NCI-H524 (cell line): ENCODE measurements at regions not wholly inside any gene's neighbourhood (a gene's known extent, or its start where the extent isn't known, plus 50 kb on each side); places are given as distances from the start of the nearest gene placed in this dataset.

Experiments
- DNase-seq, 2 experiments: peaks; one replicate each; lab custom pipeline; 2025; lab: John Stamatoyannopoulos, UW

DNA sequence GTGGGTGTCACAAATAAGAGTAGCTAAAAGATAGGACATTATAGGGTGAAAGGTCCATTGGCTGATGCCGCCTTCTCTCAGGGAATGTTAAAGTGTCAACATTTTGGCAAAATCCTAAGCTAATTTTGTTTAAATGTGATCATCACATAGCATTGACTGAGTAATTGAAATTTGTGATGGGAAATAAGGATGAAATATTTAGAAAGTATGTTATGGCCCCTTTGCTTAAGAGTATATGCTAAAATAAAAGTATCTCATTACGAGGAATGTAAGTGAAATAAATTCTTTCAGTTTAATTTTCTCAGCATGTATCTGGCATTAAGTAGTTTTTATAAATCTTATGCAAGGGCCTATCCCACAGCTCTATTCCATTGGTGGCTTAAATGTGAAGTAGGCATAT is 229.2 kb downstream of the PRL start:
- DNase-seq, result no peak

DNA sequence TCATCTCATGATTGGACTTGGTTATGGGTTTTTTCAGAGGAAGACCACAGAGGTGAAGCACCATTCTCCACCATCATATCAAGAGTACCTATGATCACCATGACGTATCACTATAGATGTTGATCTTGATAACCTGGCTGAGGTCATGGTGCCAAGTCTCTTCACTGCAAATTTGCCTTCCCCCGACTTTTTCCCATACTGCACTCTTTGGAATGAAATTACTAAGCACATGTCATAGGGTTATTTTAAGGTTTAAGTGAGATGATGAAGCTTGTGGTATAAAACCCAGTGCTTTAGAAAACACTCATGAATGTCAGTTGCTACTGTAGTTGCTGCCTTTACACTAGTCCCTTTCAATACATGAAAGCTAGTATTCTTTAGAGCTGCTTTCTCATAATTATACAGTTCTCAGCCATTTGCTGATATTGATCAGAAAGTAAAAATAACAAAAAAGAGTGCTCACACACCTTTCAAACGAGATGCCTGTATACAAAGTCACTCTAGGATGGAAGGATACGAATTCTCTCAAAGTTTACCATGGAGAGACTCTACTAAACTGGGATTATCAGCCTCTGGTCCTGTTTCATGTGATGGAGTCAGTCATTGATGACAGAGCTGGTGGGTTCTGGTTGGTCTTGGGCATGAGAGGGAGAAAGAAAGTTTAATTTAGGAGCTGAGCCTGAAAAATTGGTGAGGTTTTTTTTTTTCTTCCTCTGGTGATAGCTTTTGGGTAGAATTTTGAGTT is 228.1 kb downstream of the PRL start:
- DNase-seq, result no peak

DNA sequence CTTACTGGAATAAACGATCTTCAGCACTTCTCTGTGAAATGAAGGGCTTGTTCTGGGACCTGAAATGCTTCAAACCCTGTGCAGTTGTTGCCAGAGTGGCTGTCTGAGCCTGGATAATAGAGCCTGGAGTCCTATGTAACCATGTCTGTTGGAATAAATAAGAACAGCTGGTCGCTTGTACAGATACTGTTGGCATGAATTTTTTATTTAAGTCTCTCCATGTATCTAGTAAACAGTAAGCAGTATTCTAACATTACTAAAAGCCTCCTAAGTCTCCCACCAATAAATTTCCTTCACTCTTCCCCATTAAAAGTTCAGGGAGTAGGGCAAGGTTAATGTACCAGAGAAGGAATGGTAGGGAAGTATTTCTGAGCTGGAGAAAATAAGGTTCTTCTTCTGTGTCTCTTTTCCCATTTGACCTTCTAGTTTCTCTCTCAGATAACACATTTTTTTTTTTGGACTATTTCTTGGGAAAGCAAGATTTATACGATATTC is 227.5 kb downstream of the PRL start:
- no peak for DNase-seq

DNA sequence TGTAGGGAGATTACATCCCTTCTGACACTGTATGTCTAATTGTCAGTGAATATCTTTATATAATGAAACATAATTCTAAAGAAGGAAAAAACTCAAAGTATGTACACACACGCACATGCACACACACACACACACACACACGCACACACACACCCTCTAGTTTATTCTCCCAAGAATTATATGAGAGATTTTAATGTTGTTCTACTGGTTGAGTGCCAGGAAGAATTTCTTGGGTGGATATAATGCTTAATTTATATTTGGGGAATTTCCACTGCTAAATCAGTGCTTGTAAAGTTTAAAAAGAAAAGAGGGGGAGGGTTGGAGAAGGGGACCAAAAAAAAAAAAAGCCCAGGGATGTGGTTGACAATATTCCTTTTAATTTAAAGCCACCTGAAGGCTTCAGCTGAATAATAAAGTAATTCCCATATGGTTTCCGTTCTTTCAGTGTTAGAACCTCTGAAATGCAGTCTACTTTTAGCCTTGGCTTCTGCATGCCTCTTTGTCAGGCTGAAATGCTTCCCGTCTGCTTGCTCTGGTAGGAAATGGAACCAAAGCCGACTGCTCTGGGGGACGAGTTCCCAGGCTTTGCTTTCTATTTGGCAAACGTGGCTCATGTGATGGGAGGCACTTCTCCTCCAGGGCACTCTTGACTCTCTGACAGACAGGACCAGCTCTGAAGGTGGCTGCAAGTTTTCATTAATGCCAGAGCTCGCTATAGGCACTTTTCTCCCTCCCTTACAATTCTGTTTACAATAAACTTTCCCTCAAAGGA is 225.4 kb downstream of the PRL start:
- DNase-seq, result no peak

DNA sequence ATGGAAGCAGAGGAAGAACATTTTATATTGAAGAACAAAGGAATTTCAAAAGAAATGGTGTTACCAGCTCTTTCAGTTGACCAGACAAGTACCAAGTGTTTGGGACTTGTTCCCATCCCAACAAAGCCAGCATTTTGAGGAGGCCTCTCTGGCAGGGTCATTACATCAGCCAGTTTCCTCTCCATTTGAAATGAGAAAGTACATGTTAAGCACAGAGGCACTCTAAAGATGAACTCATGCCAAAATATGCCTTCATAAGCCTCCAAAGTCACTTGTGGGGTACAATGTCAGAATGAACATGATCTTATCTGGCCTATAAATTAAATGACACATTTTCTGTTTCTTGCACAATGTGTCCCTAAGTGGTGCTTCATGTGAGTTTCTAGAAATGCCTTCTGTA is 223.9 kb downstream of the PRL start:
- no peak for DNase-seq

DNA sequence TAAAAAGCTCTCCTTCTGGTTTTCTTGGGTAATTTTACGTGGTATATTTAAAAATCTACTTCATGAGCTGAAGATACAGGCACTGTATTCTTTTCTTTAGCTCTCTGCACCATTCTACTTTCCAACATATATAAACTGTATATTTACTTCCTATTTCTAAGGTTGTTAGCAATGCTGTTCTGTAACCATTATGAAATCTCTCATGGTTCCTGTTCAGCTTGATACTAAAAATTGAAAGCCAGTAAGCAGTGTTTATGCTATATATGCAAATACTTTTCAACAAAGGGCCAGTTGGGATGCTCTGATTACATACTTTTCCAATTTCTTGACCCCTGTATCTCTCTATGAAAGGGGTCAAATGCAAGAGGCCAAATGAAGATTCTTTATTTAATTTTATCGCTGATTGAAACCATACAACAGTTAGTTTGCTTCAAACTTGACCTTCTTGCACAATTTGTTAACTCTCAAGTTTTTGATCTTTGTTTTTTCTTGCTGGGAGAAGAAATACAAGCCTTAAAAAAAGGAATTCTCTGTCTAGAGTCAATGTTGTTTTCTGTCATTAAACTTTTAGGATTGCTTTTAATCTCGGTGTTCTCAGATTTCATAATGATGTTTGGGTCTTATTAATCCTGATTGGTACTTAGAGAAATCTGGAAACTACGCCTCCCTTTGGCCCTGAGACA is 223.2 kb downstream of the PRL start:
- no peak for DNase-seq

DNA sequence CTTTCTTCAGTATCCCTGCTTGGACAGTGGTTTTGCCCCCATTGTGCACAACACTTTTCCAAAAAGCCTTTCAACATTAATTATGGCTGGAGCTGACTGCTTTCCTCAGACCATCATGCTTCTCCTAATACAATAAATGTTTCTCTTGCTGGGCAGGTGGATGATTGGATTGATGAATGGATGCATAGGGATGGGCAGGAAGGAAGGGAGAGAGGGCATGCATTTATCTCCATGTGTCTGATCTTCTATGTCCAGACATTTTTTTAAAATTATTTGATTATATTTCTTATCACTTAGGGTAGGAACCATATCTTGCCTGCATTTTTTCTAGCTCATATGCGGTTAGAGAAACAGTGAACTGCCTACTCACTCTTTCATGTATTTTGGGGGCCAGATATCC is 218.5 kb downstream of the PRL start:
- DNase-seq, result no peak

DNA sequence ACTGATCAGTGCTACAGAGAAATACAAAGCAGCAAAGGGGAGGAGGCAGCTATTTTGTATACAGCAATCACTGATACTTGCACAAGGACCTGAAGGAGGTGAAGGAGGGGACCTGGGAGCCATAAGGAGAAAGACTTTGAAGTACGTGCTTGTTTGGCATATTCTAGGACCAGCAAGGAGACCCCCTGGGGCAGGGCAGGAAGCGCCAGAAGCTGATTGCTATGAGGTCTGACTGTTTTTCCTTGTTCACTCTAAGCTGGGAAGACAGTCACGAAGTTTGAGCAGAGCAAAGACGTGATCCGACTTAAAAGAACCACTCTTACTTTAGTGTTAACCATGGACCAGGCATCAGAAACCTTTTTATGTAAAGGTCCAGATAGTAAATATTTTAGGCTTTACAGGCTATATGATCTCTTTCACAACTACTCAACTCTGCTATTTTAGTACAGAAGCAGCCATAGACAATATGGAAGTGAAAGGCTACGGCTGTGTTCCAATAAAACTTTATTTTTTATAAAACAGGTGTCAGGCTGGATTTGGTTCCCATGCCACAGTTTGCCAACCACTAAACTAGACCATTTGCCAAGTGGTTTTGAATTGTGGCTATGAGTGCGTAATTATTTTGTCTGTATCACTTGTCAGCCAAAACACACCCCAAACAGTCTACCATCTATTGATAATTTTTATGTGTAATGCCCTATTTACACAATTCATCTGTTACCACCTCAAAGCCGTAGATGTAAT is 217.9 kb downstream of the PRL start:
- no peak for DNase-seq

DNA sequence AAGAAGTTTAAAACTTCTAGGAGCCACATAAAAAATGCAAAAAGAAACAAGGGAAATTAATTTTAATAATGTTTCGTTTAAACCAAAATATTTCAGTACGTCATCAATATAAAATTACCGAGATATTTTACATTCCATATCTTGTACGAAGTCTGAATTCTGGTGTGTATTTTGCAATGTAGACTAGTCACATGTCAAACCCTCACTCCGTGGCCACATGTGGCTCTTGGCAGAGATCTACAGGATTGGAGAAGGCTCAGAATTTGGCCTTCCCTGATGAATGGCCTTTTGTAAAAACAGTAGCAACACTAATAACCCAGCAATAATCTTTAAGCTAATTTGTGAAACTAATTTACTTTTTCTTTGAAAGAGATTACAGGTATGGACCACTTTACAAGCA is 217.1 kb downstream of the PRL start:
- DNase-seq, result no peak

DNA sequence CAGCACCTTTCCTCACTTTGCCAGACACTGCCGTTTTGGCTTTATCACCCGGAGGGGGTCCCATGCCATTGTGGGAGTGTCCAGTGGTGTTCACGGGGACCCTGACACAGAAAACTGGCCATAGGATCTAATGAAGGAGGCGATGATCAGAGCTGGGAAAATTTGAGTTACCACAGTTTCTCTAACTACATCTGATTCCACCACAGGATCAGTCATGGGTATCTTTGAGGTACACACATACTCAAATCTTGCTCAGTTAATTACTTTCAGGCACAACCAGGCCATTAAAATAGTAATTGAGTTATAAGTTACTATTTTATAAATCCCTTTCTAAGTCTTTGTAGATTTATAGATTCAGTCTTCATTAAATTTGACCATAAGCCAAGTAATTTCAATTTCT is 215.1 kb downstream of the PRL start:
- DNase-seq, result no peak

DNA sequence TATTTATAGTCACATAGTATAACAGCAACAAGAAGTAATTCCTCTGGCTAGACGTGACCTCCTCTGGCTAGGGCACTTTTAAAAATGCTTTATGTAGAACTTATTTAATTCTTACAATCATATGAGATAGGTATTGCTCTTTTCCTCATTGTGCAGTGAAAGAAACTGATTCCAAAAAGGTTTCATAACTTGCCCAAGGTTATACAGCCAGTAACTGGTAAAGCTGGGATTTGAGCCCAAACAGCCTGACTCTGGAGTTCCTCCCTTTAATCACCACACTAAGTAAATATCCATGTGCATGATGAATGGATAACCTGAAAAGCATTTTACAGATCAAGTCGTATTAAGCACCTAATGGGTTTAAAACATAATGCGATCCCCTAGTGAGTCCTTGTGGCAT is 214.6 kb downstream of the PRL start:
- no peak for DNase-seq

DNA sequence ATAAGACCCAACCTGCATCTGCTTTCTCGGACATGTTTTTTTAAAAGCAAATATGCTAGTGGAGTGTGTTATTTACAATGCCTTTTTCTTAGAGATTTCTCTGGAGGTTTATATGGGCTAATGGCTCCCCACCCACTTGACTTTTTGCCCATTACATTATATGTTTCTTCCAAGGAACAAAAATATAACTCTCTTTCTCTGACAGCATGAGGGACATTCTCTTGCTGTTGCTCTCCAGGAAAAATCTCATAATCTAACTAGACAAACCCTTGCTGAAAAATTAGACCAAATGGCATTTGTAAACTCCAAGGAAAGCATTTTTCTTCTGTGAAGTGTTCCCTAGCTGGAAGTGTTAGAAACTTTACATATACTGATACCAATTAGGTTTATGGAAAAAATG is 213.7 kb downstream of the PRL start:
- DNase-seq, result no peak

DNA sequence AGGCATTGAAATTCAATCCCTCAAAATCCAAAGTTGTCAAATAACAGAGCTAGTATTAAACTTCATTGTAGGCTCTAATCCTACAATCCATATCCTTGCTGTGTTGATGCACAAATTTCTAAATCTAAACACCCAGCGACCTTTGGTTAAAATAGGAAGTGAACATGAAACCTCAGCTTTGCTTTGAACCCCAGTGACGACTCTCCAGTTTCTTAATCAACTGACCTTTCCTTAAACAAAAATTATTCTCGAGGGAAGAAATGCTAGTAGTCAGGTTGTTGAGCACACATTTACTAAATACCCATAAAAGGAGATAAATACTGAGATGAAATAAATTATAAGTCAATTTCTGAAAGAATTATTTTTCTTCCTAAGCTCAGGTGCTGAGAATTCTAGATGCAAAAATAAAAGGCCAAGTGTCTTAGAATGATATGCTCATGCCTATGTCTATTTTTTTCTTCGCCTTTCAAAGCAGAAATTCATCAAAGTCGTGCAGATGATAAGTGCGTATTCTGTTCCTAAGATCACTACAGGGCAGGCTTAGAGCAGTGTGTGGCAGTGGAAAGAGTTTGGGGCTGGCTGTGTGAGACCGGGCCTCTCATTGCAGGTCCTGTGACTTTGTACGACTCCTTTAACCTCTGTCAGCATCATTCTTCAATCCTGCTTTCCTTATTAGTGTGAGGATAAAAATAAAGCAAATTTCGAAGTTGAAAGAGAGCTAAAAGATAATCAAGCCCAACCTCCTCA is 208.7 kb downstream of the PRL start:
- DNase-seq, result no peak

DNA sequence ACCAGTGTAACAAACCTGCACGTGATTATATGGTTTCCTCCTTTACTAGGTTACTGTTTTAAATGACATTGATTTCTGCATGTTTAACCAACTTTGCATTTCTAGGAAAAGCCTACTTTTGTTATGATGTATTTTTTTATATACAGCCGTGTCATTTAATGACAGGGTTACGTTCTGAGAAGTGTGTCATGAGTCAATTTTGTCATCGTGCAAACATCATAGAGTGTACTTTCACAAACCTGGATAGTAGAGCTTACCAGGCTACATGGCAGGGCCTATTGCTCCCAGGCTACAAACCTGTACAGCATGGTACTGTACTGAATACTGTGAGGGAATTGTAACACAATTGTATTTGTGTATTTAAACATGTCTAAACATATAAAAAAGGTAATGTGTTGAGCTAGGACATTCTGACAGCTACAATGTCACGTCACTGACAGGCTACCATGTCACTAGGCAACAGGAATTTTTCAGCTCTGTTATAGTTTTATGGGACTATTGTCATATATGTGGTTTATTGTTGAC is 205.3 kb downstream of the PRL start:
- DNase-seq, result no peak

DNA sequence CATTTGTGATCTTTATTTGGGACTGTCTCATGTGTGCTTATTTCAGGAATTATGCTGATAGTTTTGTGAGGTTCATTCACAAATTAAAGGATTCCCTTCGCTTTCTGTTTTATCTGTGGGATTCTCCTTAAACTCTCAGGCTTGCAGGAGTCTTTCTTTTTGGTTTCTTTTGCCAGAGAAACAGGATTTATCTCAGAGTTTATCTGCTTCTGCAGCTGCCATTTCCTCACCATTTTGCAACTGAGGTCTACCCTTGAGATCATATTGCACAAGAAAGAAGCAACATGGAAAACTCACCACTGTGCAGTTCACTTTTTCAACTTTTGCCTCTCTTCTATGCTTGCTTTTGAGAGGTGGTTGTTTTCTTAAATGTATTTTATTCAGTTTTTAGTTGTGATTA is 201.0 kb downstream of the PRL start:
- DNase-seq, result no peak

DNA sequence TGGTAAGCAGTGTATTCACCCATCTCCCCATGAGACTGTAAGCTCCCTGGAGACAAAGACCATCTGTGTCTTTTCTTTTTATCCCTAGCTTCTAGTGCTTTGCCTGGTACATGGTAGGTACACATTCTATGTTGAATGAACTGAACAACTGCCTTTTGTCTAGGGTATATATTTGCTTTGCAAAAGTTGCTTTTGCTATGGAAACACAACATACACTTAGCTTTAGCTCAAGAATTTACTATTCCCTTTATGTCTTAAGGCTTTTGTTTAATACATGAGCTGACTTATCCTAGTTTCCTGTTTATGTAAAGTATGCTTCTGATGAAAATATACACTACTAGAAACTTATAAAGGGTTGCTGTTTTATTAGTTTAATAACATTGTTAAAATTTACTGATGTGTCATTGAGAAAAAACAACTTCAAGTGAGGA is 198.2 kb downstream of the PRL start:
- DNase-seq, result peak; percentile 68 to 88

DNA sequence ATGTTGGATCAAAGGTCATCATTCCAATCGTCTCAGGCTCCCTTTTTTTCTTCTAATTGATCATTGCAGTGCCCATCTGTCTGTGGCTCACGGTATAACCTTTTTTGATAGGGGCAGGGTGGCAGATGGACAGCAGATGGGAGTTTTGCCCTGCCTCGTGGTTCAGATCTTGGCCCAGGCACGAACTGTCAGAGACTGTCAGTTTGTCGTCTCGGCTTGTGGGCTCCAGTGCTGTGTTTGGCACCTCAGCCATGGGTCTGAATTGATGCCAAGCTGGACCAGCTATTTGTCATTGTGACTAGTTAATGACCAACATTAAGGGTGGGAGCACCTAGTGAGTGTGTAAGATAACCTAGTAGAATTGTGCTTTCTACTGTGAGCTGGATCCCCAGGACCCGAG is 197.6 kb downstream of the PRL start:
- peak; percentile 83 to 94 for DNase-seq

DNA sequence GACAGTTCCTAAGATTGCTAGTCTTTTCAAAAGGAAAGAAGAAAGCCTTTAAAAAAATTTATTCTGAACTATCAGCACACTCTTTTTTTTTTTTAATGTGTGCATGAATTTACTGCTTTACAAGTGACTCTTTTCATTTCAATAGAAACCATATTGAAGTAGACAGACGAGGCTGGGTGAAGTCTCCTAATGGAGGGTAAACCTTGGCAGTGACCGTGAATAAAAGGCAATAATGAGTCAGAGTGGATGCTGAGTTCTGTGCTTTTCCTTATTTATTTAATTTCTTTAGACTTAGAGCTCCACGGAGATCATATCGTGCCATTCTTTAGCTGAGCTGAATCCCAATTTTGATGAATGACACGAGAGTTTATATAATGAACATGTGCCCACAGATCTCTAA is 196.9 kb downstream of the PRL start:
- DNase-seq, result no peak

DNA sequence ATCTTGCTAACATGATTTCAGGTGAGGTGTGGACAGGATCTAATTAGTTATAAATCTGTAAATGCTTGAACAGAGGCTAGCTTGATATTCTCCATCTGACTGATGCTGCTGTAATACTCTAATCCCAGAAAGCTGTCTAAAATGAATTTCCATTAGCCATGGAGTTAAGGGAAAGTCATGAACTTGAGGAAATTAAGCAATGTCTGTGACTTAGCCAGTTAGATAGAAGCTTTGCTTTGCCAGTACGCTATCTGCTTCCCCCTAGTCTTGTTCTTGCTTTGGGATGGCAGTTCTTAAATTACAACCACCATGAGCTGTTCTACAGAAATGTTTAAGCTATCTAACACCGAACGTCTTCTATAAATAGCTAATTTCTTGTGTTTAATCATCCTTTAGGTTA is 195.7 kb downstream of the PRL start:
- DNase-seq, result no peak

DNA sequence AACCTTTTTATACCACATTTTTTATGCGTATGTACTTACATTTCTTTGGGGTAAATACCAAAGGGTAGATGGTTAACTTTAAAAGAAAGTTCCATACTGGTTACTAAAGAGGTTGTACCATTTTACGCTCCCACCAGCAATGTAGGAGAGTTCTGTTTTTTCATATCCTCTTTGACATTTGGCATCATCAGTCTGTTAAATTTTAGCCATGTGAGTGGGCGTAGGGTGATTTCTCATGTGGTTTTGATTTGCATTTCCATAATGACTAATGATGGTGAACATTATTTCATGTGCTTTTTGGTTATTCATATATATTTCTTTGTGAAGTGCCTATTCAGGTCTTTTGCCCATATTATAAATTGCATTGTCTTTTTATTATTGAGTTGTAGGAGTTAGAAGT is 194.2 kb downstream of the PRL start:
- DNase-seq, result no peak

DNA sequence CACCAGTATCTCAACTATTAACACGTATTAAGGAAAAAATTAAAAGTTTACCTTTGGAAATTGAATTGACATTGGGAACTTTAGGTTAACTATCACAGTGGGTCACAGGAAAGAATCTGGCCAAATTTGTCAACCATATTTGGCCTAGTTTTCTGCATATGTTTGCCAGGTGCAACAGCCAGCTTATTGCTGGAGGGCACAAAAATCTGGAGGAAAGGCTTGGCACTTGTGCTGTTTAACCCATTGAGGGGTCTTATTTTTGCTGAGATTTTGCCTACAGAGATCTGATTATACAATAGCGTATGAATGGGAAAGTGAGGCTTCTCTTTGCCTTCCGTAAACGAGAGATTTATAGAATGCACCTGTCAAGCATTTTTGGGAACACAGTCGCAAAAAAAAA is 190.4 kb downstream of the PRL start:
- DNase-seq, result no peak
